ENCODE measurements at regions not wholly inside any gene's neighbourhood (a gene's known extent, or its start where the extent isn't known, plus 50 kb on each side); places are given as distances from the start of the nearest gene placed in this dataset.

GRCh38 chr11:116576526-116576925 lies 196.3 kb downstream of the BUD13 start:
- Histone ChIP-seq H3K4me1 (peaks cover 20% of the 10 kb centered on the region), H3K36me3 (no peaks in the 10 kb centered on the region), H3K27me3 (peaks cover 50% of the 10 kb centered on the region), H3K4me3 (no peak overlapping the region), H3K9me3 (no peaks in the 10 kb centered on the region), H3K27ac (no peak overlapping the region)
- 31% methylated on average over 2 of the region's 2 CpGs for WGBS
- no peak for TF ChIP-seq EP300 (IDR thresholded peaks at IDR 0.05)
- no peak for TF ChIP-seq POLR2A (IDR thresholded peaks at IDR 0.05)
- DNase-seq (ENCODE audit: low spot score in 2 of 2) = no peak

- Histone ChIP-seq H3K9me3 (no peaks in the 10 kb centered on the region), H3K4me1 (peaks cover 4% of the 10 kb centered on the region), H3K27ac (no peak overlapping the region), H3K36me3 (no peaks in the 10 kb centered on the region), H3K27me3 (no peaks in the 10 kb centered on the region), H3K4me3 (no peak overlapping the region)
- WGBS = 72% methylated on average over 9 of the region's 9 CpGs
- TF ChIP-seq EP300 (IDR thresholded peaks at IDR 0.05) (no peak), POLR2AphosphoS5 (IDR thresholded peaks at IDR 0.05) (no peak)
- no peak for DNase-seq (ENCODE audit: low spot score in 2 of 2)
Observed at GRCh38 chr11:116567721-116568242, 205.0 kb downstream of the BUD13 start.

GRCh38 chr11:116563712-116564047 lies 209.1 kb downstream of the BUD13 start:
- WGBS = 62% methylated on average over 6 of the region's 6 CpGs
- H3K36me3 ChIP-seq = no peaks in the 10 kb centered on the region
- H3K4me1 ChIP-seq = peaks cover 4% of the 10 kb centered on the region
- no peak overlapping the region for H3K4me3 ChIP-seq
- no peak overlapping the region for H3K27ac ChIP-seq
- DNase-seq (ENCODE audit: low spot score in 2 of 2) = no peak
- TF ChIP-seq POLR2AphosphoS5 (IDR thresholded peaks at IDR 0.05) (no peak), EP300 (IDR thresholded peaks at IDR 0.05) (no peak), CTCF (IDR thresholded peaks at IDR 0.05) (no peak), POLR2A (IDR thresholded peaks at IDR 0.05) (no peak)
- H3K27me3 ChIP-seq = peaks cover 3% of the 10 kb centered on the region
- H3K9me3 ChIP-seq = no peaks in the 10 kb centered on the region

GRCh38 chr11:116563028-116563711 lies 209.6 kb downstream of the BUD13 start:
- H3K27me3 ChIP-seq = peaks cover 3% of the 10 kb centered on the region
- WGBS = 37% methylated on average over 8 of the region's 10 CpGs
- H3K4me1 ChIP-seq = peaks cover 4% of the 10 kb centered on the region
- H3K27ac ChIP-seq = no peak overlapping the region
- no peaks in the 10 kb centered on the region for H3K36me3 ChIP-seq
- H3K9me3 ChIP-seq = no peaks in the 10 kb centered on the region
- TF ChIP-seq POLR2AphosphoS5 (IDR thresholded peaks at IDR 0.05) = no peak
- no peak for TF ChIP-seq CTCF (IDR thresholded peaks at IDR 0.05)
- TF ChIP-seq EP300 (IDR thresholded peaks at IDR 0.05) = no peak
- TF ChIP-seq POLR2A (IDR thresholded peaks at IDR 0.05) = no peak
- DNase-seq (ENCODE audit: low spot score in 2 of 2) = no peak
- H3K4me3 ChIP-seq = no peak overlapping the region

- peaks cover 4% of the 10 kb centered on the region for H3K4me1 ChIP-seq
- no peak for DNase-seq (ENCODE audit: low spot score in 2 of 2)
- no peak for TF ChIP-seq POLR2A (IDR thresholded peaks at IDR 0.05)
- TF ChIP-seq CTCF (IDR thresholded peaks at IDR 0.05) = no peak
- TF ChIP-seq EP300 (IDR thresholded peaks at IDR 0.05) = no peak
- TF ChIP-seq POLR2AphosphoS5 (IDR thresholded peaks at IDR 0.05) = no peak
- no peaks in the 10 kb centered on the region for H3K36me3 ChIP-seq
- H3K27me3 ChIP-seq = peaks cover 3% of the 10 kb centered on the region
- H3K9me3 ChIP-seq = no peaks in the 10 kb centered on the region
- no peak overlapping the region for H3K27ac ChIP-seq
- 68% methylated on average over 3 of the region's 3 CpGs for WGBS
- no peak overlapping the region for H3K4me3 ChIP-seq
Observed at GRCh38 chr11:116560589-116560988, 212.2 kb downstream of the BUD13 start.

- H3K4me3 ChIP-seq = no peak overlapping the region
- H3K4me1 ChIP-seq = peaks cover 4% of the 10 kb centered on the region
- H3K27me3 ChIP-seq = peaks cover 3% of the 10 kb centered on the region
- 59% methylated on average over 9 of the region's 9 CpGs for WGBS
- no peaks in the 10 kb centered on the region for H3K36me3 ChIP-seq
- DNase-seq (ENCODE audit: low spot score in 2 of 2) = no peak
- H3K27ac ChIP-seq = no peak overlapping the region
- no peak for TF ChIP-seq POLR2AphosphoS5 (IDR thresholded peaks at IDR 0.05)
- no peak for TF ChIP-seq CTCF (IDR thresholded peaks at IDR 0.05)
- TF ChIP-seq POLR2A (IDR thresholded peaks at IDR 0.05) = no peak
- TF ChIP-seq EP300 (IDR thresholded peaks at IDR 0.05) = no peak
- no peaks in the 10 kb centered on the region for H3K9me3 ChIP-seq
Observed at GRCh38 chr11:116558504-116559211, 214.1 kb downstream of the BUD13 start.

Data from suprapubic skin (tissue), 4 donors.